ENCODE measurements at regions not wholly inside any gene's neighbourhood (a gene's known extent, or its start where the extent isn't known, plus 50 kb on each side); places are given as distances from the start of the nearest gene placed in this dataset.
"Not testable (repeated sequence)": the region's sequence is repeated elsewhere in the genome, so short reads cannot be mapped to it uniquely, and the experiment has no call there.

GRCh38 chr4:143813431-143814154 is 91.8 kb downstream of the GYPE start:
- TF ChIP-seq, protein P1, sequence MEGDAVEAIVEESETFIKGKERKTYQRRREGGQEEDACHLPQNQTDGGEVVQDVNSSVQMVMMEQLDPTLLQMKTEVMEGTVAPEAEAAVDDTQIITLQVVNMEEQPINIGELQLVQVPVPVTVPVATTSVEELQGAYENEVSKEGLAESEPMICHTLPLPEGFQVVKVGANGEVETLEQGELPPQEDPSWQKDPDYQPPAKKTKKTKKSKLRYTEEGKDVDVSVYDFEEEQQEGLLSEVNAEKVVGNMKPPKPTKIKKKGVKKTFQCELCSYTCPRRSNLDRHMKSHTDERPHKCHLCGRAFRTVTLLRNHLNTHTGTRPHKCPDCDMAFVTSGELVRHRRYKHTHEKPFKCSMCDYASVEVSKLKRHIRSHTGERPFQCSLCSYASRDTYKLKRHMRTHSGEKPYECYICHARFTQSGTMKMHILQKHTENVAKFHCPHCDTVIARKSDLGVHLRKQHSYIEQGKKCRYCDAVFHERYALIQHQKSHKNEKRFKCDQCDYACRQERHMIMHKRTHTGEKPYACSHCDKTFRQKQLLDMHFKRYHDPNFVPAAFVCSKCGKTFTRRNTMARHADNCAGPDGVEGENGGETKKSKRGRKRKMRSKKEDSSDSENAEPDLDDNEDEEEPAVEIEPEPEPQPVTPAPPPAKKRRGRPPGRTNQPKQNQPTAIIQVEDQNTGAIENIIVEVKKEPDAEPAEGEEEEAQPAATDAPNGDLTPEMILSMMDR (IDR thresholded peaks at IDR 0.05), result not testable (repeated sequence)
- not testable (repeated sequence) for TF ChIP-seq POLR2A (IDR thresholded peaks at IDR 0.05; ENCODE audit: low read depth); POLR2AphosphoS5 (IDR thresholded peaks at IDR 0.05); EP300 (IDR thresholded peaks at IDR 0.05)
